HepG2 (cell line): ENCODE measurements at regions not wholly inside any gene's neighbourhood (a gene's known extent, or its start where the extent isn't known, plus 50 kb on each side); places are given as distances from the start of the nearest gene placed in this dataset.

Experiments
- ATAC-seq: fragments of 200-7000 bp; cut with Tn5 transposase; 3 replicates; pipeline ENCODE4 v1.9.1; 2020; ENCODE audit warnings: mild to moderate bottlenecking, moderate library complexity
- BruUV-seq: library from RNA; stranded (reverse); fragments of 400-500 nt; replicated peaks from 2 replicates; lab custom pipeline; 2021; lab: Mats Ljungman, UMichigan
- CTCF ChIA-PET: fragments of 300-600 bp; formaldehyde crosslinking; extraction: SDS; loops from one replicate; lab custom pipeline; 2021; ENCODE audit warnings: low total read pairs, inconsistent platforms, low intra/inter-chr PET ratio; lab: Yijun Ruan, JAX
- POLR2A ChIA-PET: fragments of 350-600 bp; sonication (Branson Sonifier 250); formaldehyde crosslinking; loops from one replicate; lab custom pipeline; 2020; ENCODE audit warnings: antibody characterized with exemption, inconsistent platforms; lab: Yijun Ruan, JAX
- DNase-seq: peaks from one replicate; pipeline ENCODE4 v3.0.0-alpha.2; 2015; ENCODE audit warnings: low spot score
- FAIRE-seq: peaks from 3 replicates; lab custom pipeline; 2011; peaks lifted over from hg19 to GRCh38; lab: Jason Lieb, UNC
- H2AFZ ChIP-seq: one replicate; pipeline ENCODE4 v1.6.1; 2011; ENCODE audit warnings: low read length, inconsistent platforms
- H3K27ac ChIP-seq: fragments of 300-600 bp; 3 replicates; pipeline ENCODE4 v1.8.0; 2011; ENCODE audit warnings: mixed run types, mild to moderate bottlenecking, mixed read lengths, low read length, inconsistent platforms; ENCODE audit not compliant: insufficient read depth; ENCODE audit errors: extremely low read length
- H3K27me3 ChIP-seq, 2 experiments: fragments of 200-600 bp in 1 of 2; 2 replicates in 1 of 2; 3 replicates in 1 of 2; pipeline versions ENCODE4 v1.6.0 to v1.8.0; 2011; ENCODE audit warnings: low read length in 2 of 2, mild to moderate bottlenecking in 2 of 2, moderate library complexity in 2 of 2, inconsistent platforms in 1 of 2; ENCODE audit not compliant: insufficient read depth in 2 of 2, control insufficient read depth in 1 of 2
- H3K36me3 ChIP-seq, 2 experiments: fragments of 200-600 bp in 1 of 2; replicated peaks in 1 of 2; 2 replicates in 1 of 2; 3 replicates in 1 of 2; pipeline versions ENCODE4 v1.5.1 to v1.8.0; 2011; ENCODE audit warnings: low read length in 2 of 2, inconsistent platforms in 1 of 2; ENCODE audit not compliant: insufficient read depth in 2 of 2, control insufficient read depth in 1 of 2
- H3K4me1 ChIP-seq: 2 replicates; pipeline ENCODE4 v1.5.1; 2012; ENCODE audit warnings: low read length, inconsistent platforms; ENCODE audit not compliant: insufficient read depth
- H3K4me2 ChIP-seq: 2 replicates; pipeline ENCODE4 v1.6.0; 2011; ENCODE audit warnings: low read depth, low read length, inconsistent platforms
- H3K4me3 ChIP-seq, 3 experiments: fragments of 200-600 bp in 1 of 3; sonication (generic), shearing (Covaris generic) in 1 of 3; replicated peaks in 1 of 3; 2 replicates each; pipeline ENCODE4 v1.5.1; 2011 to 2016; ENCODE audit warnings: low read length in 3 of 3, inconsistent platforms in 2 of 3, low read depth in 2 of 3, mild to moderate bottlenecking in 2 of 3, control low read depth in 1 of 3, mixed read lengths in 1 of 3; ENCODE audit not compliant: insufficient read depth in 1 of 3
- H3K79me2 ChIP-seq: one replicate; pipeline ENCODE4 v1.6.1; 2011; ENCODE audit warnings: low read length, inconsistent platforms; ENCODE audit not compliant: insufficient read depth
- H3K9ac ChIP-seq: 2 replicates; pipeline ENCODE4 v1.6.0; 2011; ENCODE audit warnings: mild to moderate bottlenecking, low read depth, low read length, inconsistent platforms; ENCODE audit not compliant: insufficient read depth
- H3K9me3 ChIP-seq: 2 replicates; pipeline ENCODE4 v1.5.1; 2012; ENCODE audit warnings: mild to moderate bottlenecking, low read length
- H4K20me1 ChIP-seq: 2 replicates; pipeline ENCODE4 v1.6.0; 2011; ENCODE audit warnings: inconsistent platforms, mild to moderate bottlenecking, low read length, moderate library complexity; ENCODE audit not compliant: insufficient read depth
- AGO1 ChIP-seq: fragments of 200-400 bp; formaldehyde crosslinking; IDR thresholded peaks from 2 replicates; pipeline ENCODE4 v1.6.1; 2017; ENCODE audit warnings: mild to moderate bottlenecking, low read depth, low read length, moderate library complexity; ENCODE audit not compliant: poor library complexity, severe bottlenecking
- ATM ChIP-seq: fragments of 450-650 bp; IDR thresholded peaks from 2 replicates; pipeline ENCODE4 v1.7.1; 2017; ENCODE audit warnings: mild to moderate bottlenecking, borderline replicate concordance
- CREM ChIP-seq, 2 experiments: sonication (generic) in 1 of 2; formaldehyde crosslinking in 1 of 2; IDR thresholded peaks; 2 replicates each; pipeline versions ENCODE4 v1.4.0 to v1.6.1; 2016 to 2020; ENCODE audit warnings: antibody characterized with exemption in 1 of 2, mild to moderate bottlenecking in 1 of 2, missing genetic modification reagents in 1 of 2
- FOXO1 ChIP-seq: sonication (generic); formaldehyde crosslinking; IDR thresholded peaks from 2 replicates; pipeline ENCODE4 v1.4.0; 2020; ENCODE audit warnings: missing genetic modification reagents
- HOMEZ ChIP-seq: IDR thresholded peaks from 2 replicates; pipeline ENCODE4 v1.6.1; 2016; ENCODE audit warnings: low read depth
- IRF2 ChIP-seq: IDR thresholded peaks from 2 replicates; pipeline ENCODE4 v1.6.1; 2018; ENCODE audit warnings: missing genetic modification reagents, missing compliant biosample characterization
- MED8 ChIP-seq: sonication (generic); formaldehyde crosslinking; IDR thresholded peaks from 2 replicates; pipeline ENCODE4 v1.8.1; 2023; ENCODE audit warnings: mild to moderate bottlenecking, missing genetic modification reagents; ENCODE audit not compliant: insufficient replicate concordance
- MXI1 ChIP-seq: IDR thresholded peaks from 3 replicates; pipeline ENCODE4 v1.6.1; 2012; ENCODE audit warnings: low read depth, low read length, inconsistent platforms, borderline replicate concordance
- MYNN ChIP-seq: sonication (generic); formaldehyde crosslinking; IDR thresholded peaks from 2 replicates; pipeline ENCODE4 v1.4.0; 2020; ENCODE audit warnings: mild to moderate bottlenecking, low read depth, missing genetic modification reagents
- NCOA1 ChIP-seq: sonication (generic); formaldehyde crosslinking; IDR thresholded peaks from 2 replicates; pipeline ENCODE4 v1.9.0; 2021; ENCODE audit warnings: missing genetic modification reagents
- NKX3-1 ChIP-seq: sonication (generic); formaldehyde crosslinking; IDR thresholded peaks from 2 replicates; pipeline ENCODE4 v1.5.0; 2020; ENCODE audit warnings: missing genetic modification reagents
- TAF1 ChIP-seq: sonication (generic); formaldehyde crosslinking; IDR thresholded peaks from 2 replicates; pipeline ENCODE4 v1.4.0; 2020; ENCODE audit warnings: missing genetic modification reagents
- TMF1 ChIP-seq: sonication (generic); formaldehyde crosslinking; IDR thresholded peaks from 2 replicates; pipeline ENCODE4 v1.8.1; 2022; ENCODE audit warnings: low read depth, missing genetic modification reagents
- ZBTB7A ChIP-seq: sonication (generic); formaldehyde crosslinking; IDR thresholded peaks from 2 replicates; pipeline ENCODE4 v1.8.0; 2022; ENCODE audit warnings: mild to moderate bottlenecking, missing genetic modification reagents
- ZMAT5 ChIP-seq: sonication (generic); formaldehyde crosslinking; IDR thresholded peaks from 2 replicates; pipeline ENCODE4 v1.5.0; 2020; ENCODE audit warnings: mild to moderate bottlenecking, low read depth, missing genetic modification reagents, borderline replicate concordance
- ZNF556 ChIP-seq: sonication (generic); formaldehyde crosslinking; IDR thresholded peaks from 2 replicates; pipeline ENCODE4 v1.4.0; 2020; ENCODE audit warnings: mild to moderate bottlenecking, missing genetic modification reagents, borderline replicate concordance
- ZNF749 ChIP-seq: sonication (generic); formaldehyde crosslinking; IDR thresholded peaks from 2 replicates; pipeline ENCODE4 v1.8.0; 2022; ENCODE audit warnings: mild to moderate bottlenecking, missing genetic modification reagents, moderate library complexity, borderline replicate concordance
- ZNF775 ChIP-seq: sonication (generic); formaldehyde crosslinking; IDR thresholded peaks from 2 replicates; pipeline ENCODE4 v1.4.0; 2020; ENCODE audit warnings: missing genetic modification reagents, mild to moderate bottlenecking, moderate library complexity, borderline replicate concordance
- ZSCAN25 ChIP-seq: sonication (generic); formaldehyde crosslinking; IDR thresholded peaks from 2 replicates; pipeline ENCODE4 v1.8.0; 2022; ENCODE audit warnings: mild to moderate bottlenecking, missing genetic modification reagents
- WGBS: methylation state at CpG from one replicate; pipeline ENCODE4 v1.1.6; 2017; ENCODE audit warnings: low lambda C conversion rate; 5-methylcytosine and 5-hydroxymethylcytosine counted together
- in situ Hi-C: cut with HindIII; loops from 2 replicates; pipeline ENCODE4 v1.10.0; 2017; ENCODE audit warnings: low pct_unique_long_range_greater_than_20kb; ENCODE audit not compliant: extremely low pct_ligation_motif_present
- intact Hi-C: fragments of 100-400 bp; cut with micrococcal nuclease; formaldehyde crosslinking; loops from one replicate; pipeline ENCODE4 v1.10.0; 2022; ENCODE audit not compliant: unreplicated experiment

GRCh38 chr21:31405604-31406003 is 61.5 kb upstream of the TIAM1 start:
- Histone ChIP-seq H3K4me1 (no peaks in the 10 kb centered on the region), H3K9ac (no peak overlapping the region), H4K20me1 (no peaks in the 10 kb centered on the region), H3K9me3 (no peaks in the 10 kb centered on the region), H3K27me3 (peaks cover 0 to 2% of the 10 kb centered on the region in 2 experiments; a peak in 1 of 5 replicates), H3K36me3 (no peaks in the 10 kb centered on the region), H2AFZ (no peak overlapping the region), H3K4me3 (no peak overlapping the region), H3K4me2 (no peak overlapping the region), H3K79me2 (no peaks in the 10 kb centered on the region), H3K27ac (no peak overlapping the region)
- DNase-seq (no peak), ATAC-seq (no peak), FAIRE-seq (no peak)
- in situ Hi-C loops (no loop called here), intact Hi-C loops (no loop called here)
- TF ChIP-seq ZNF556 (CRISPR knock-in tag), result no peak
- no peak for TF ChIP-seq ATM
- no peak for TF ChIP-seq CREM (IDR thresholded peaks at IDR 0.05)
- no peak for TF ChIP-seq CREM (CRISPR knock-in tag; IDR thresholded peaks at IDR 0.05)
- no peak for TF ChIP-seq ZNF775 (CRISPR knock-in tag)
- no peak for TF ChIP-seq MYNN (CRISPR knock-in tag)
- TF ChIP-seq MXI1, result no peak
- no peak for TF ChIP-seq FOXO1 (CRISPR knock-in tag)
- TF ChIP-seq MED8 (CRISPR knock-in tag), result no peak
- no peak for TF ChIP-seq ZMAT5 (CRISPR knock-in tag)
- no peak for TF ChIP-seq HOMEZ (CRISPR knock-in tag)
- no peak for TF ChIP-seq IRF2 (CRISPR knock-in tag)
- TF ChIP-seq NCOA1 (CRISPR knock-in tag), result no peak
- no peak for TF ChIP-seq ZSCAN25 (CRISPR knock-in tag)
- TF ChIP-seq AGO1, result no peak
- TF ChIP-seq TAF1, result no peak
- no peak for TF ChIP-seq ZNF749
- no peak for TF ChIP-seq TMF1 (CRISPR knock-in tag)
- no peak for TF ChIP-seq NKX3-1 (CRISPR knock-in tag)
- TF ChIP-seq ZBTB7A, result no peak
- CTCF ChIA-PET, result no interaction called here
- WGBS, result 26% methylated on average over 3 of the region's 3 CpGs
- no TSS peak for BruUV-seq
- POLR2A ChIA-PET, result no interaction called here
